GM21737 (cell line): ENCODE measurements at regions not wholly inside any gene's neighbourhood (a gene's known extent, or its start where the extent isn't known, plus 50 kb on each side); places are given as distances from the start of the nearest gene placed in this dataset.
"Not testable (repeated sequence)": the region's sequence is repeated elsewhere in the genome, so short reads cannot be mapped to it uniquely, and the experiment has no call there.

Experiments
- ATAC-seq: cut with Tn5 transposase; IDR thresholded peaks from one replicate; pipeline ENCODE4 v1.9.1; 2021; ENCODE audit warnings: mild to moderate bottlenecking, moderate library complexity; ENCODE audit not compliant: unreplicated experiment

- ATAC-seq, result no peak
These were observed 390.2 kb downstream of the SEC14L1 start for GRCh38 chr17:77531002-77531401.

DNA sequence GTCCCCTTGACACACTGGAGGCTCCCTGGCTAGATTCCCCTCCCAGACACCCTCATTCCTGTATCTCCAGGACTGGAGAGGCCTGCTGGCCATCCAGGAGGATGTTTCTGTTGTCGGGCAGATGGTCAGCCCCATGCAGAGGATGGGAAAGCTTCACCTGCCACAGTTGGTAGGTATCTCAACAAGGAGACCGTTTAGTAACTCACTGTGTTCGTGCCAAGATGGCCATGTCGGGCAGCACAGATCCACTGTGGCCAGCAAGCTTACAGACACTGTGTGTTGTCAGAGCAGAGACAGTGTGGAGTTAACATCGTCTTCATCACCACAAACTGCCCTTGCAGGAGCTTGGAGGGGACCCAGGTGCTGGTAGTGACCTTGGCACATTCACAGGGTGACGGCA is 390.9 kb downstream of the SEC14L1 start:
- no peak for ATAC-seq

- not testable (repeated sequence) for ATAC-seq
These were observed 392.9 kb downstream of the SEC14L1 start for GRCh38 chr17:77533697-77534096.

- ATAC-seq, result no peak
These were observed 393.4 kb downstream of the SEC14L1 start for GRCh38 chr17:77534137-77534536.

DNA sequence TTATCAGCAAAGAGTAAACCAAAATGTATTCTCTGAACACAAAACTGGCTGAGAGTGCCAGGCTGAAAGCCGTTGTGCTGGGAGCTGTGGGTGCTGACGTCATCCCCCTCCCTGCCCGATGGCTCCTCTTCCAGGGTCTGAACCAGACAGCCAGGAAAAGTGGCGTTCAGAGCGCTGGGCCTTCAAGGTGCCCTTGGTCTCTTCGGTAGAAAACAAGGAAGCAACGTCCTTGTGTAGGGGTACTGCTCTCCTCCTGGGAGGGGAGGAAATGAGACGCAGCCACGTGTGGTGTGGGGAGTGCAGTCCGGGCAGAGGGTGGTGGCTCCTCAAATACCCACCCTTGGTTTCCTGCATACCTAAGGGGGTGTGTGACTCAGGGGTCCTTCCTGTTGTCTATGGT is 394.7 kb downstream of the SEC14L1 start:
- ATAC-seq, result no peak

DNA sequence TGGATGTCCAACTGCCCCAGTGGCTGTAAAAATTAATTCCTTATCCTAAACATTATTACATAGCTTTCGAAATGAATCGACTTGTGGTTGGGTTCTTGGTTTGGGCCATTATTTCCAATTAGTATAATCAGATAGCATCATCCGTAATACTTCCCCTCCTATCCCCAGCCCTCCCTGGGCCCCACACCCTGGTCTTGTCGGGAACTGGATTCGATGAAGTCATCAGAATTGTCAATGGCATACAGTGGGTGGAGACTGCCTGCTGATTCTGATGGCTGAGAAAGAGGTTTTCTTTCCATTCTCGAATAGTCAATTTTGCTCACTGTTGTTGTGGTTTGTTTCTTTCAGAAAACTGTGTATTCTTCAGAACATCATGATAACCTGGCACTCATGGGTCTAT is 395.1 kb downstream of the SEC14L1 start:
- no peak for ATAC-seq

DNA sequence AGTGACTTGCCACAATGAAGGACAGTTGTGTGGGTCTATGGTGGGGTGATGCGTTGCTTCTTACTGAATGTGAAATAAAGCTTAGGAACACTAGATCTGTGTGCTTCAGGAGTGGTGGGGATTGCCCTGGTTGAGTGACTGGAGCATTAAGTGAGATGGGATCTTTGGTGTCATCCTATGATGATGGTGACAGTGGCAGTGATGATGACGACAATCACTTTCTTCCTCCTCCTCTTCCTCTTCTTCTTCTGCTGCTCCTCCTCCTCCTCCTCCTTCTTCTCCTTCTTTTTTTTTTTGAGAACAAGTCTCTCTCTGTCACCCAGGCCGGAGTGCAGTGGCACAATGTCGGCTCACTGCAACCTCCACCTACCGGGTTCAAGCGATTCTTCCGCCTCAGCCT is 396.8 kb downstream of the SEC14L1 start:
- ATAC-seq, result no peak

GRCh38 chr17:77540531-77540930 is 399.8 kb downstream of the SEC14L1 start:
- ATAC-seq, result no peak

- no peak for ATAC-seq
These were observed 400.2 kb downstream of the SEC14L1 start for GRCh38 chr17:77540975-77541374.

DNA sequence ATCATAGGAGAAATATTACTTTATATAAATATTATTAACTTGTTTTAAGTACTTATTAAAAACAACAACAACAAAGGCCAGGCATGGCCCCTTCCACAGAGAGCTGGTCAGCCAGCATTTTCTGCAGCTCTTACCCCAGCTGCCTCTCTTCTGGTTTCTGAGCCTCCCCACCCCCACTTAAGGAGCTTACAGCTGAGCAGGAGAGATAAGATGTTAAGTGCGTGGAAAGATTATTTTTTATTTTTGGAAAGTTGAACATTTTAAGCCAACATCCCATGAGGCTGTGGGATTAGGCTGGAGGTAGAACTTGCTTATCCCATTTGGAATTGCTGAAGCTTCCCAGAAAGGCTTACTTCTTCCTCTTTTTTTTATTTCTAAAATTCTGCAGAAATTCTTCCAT is 401.2 kb downstream of the SEC14L1 start:
- no peak for ATAC-seq

- ATAC-seq, result no peak
These were observed 402.1 kb downstream of the SEC14L1 start for GRCh38 chr17:77542551-77543490.

- no peak for ATAC-seq
These were observed 403.0 kb downstream of the SEC14L1 start for GRCh38 chr17:77543801-77544200.

GRCh38 chr17:77544347-77545110 is 403.8 kb downstream of the SEC14L1 start:
- ATAC-seq, result no peak

GRCh38 chr17:77546772-77547241 is 406.0 kb downstream of the SEC14L1 start:
- no peak for ATAC-seq

DNA sequence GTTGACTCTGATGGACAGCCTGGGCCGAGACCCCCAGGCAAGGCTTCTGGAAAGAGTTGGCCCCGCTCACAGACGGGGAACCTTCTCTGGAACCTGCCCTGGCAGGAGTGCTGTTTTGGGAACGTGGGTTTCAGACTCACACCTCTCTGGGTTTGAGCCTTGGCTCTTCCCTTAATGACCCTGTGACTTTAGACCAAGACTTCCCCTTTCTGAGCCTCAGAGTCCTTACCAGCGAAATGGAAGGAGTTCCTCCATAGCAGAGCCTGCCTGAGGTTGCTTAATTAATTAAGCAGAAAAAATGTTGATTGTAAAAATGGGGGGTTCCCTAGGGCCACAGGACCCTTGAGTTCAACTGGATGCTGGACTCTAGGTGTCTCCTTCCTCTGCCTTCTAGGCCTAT is 408.2 kb downstream of the SEC14L1 start:
- no peak for ATAC-seq

GRCh38 chr17:77549726-77550366 is 408.7 kb upstream of the TNRC6C start:
- ATAC-seq, result no peak

DNA sequence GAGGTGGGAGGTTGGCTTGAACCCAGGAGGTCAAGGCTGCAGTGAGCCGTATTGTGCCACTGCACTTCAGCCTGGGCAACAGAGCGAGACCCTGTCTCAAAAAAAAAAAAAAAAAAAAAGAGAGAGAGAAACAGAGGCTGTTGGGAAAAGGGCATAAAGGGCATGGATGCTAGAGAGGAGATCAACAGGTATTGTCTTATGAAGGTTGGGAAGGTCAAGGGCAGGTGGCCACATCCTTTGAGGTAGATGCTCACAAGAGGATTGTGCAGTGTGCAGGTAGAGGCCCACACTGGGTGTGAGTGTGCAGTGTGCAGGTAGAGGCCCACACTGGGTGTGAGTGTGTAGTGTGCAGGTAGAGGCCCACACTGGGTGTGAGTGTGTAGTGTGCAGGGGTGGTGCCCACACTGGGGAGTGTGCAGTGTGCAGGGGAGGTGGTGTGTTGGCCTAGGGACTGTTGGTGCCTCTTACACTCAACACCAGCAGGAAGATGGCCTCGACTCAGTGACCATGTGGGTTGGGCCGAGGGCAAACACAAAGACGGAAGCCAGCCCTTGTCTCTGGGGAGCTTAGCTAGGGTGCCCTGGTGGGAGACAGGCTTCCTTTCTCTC is 404.9 kb upstream of the TNRC6C start:
- ATAC-seq, result no peak

DNA sequence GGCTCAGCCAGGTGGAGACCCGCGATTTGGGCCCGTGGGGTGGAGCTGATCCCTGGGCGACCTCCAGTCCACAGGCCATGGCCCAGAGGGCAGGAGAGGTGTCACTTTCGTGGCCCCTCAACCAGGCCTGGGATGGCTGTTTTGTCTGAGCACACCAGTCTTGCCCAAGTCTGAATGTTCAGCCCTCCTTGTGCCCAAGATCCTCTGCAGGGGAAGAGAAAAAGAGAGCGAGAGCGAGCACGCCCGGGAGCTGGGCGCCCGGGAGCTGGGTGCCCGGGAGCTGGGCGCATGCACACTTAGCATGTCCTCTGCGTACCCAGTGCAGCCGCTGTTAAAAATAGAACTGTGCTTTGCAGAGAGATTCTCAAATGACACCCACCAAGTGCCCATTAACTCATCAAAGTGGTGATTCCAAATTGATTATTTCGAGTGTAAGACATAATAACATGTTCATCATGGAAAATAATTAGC is 403.3 kb upstream of the TNRC6C start:
- no peak for ATAC-seq

DNA sequence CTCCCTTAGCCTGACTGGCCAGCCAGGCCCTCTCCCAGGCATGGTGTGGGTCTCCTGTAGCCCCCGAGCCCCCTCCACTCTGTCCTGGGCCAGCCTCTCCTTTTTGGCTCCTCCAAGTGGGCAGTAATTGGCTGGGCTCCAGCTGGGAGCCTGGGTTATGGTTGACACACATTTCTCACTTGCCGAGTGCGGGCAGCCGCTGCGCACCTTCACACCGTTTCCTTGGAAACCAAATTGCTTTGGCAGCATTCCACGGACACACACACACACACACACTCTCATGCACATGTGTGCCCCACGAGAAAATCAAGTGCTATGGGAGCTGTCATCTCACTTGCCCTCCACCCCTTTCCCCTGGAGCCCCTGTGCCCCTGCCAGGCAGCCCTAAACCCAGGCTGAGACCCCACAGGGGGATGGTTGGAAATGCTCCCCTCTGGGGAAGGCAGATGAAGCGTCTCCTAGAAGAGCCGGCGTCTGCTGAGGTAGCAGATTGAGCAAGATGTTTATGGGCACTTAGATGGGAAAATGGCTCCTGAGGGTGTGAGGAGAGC is 402.7 kb upstream of the TNRC6C start:
- ATAC-seq, result no peak

DNA sequence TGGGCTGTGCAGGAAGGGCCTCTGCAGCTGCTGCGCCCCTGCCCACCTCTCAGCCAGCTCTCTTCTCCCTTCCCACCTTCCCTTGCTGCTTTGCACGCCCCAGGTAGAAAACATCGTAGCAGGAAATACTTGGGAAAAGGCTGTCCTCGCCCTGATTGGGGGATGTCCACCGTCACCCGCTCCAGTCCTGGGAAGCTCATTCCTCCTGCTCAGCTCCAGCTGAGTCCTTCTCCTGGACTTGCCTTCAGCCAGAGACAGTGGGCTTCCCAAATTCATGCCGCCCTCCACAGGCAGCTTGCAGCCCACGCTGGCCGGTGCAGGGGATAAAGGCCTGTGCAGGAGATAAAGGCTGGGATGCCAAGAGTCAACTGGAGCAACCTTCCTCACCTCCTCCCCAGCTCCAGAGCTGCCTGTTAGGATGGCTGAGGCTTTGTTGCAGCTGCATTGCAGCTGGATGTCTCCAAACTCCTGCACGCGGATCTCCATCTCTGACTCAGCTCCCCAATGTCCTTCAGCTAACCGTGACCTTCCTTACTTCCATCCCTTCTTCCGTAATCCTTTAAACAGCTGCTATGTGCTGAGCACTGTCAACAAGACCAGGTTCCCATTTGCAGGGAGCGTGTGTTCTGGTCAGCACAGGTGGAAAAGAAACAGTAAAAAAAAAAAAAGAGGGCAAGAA is 402.0 kb upstream of the TNRC6C start:
- no peak for ATAC-seq
